ENCODE measurements at regions not wholly inside any gene's neighbourhood (a gene's known extent, or its start where the extent isn't known, plus 50 kb on each side); places are given as distances from the start of the nearest gene placed in this dataset.

GRCh38 chr14:81890020-81890419 lies 356.4 kb upstream of the SEL1L start:
- Histone ChIP-seq H3K9me3 (no peaks in the 10 kb centered on the region), H3K36me3 (no peaks in the 10 kb centered on the region), H3K27ac (no peak overlapping the region), H3K27me3 (no peaks in the 10 kb centered on the region), H3K4me3 (no peak overlapping the region), H3K4me1 (no peaks in the 10 kb centered on the region)
- 17 to 38% methylated on average over 1 of the region's 1 CpG for WGBS, 2 donors (ENCODE audit: low coverage in 1 of 2)
- no peak for DNase-seq
- no peak for TF ChIP-seq EP300 (IDR thresholded peaks at IDR 0.05; ENCODE audit: low read depth)
- TF ChIP-seq CTCF (IDR thresholded peaks at IDR 0.05) = no peak
- TF ChIP-seq POLR2AphosphoS5 (IDR thresholded peaks at IDR 0.05) = no peak
- TF ChIP-seq POLR2A (IDR thresholded peaks at IDR 0.05) = no peak
- intact Hi-C loops (cut with DNase I; ENCODE audit: low total_unique reads) = no loop called here
- in situ Hi-C loops (cut with MboI; ENCODE audit: low pct_ligation_motif_present in 1 of 4, low pct_unique_long_range_greater_than_20kb in 1 of 4, low sequenced_read_pairs in 3 of 4) = no loop called here

- intact Hi-C loops (cut with DNase I; ENCODE audit: low total_unique reads) = no loop called here
- no peaks in the 10 kb centered on the region for H3K27me3 ChIP-seq
- no peak overlapping the region for H3K27ac ChIP-seq
- no peaks in the 10 kb centered on the region for H3K4me1 ChIP-seq
- no peak for TF ChIP-seq POLR2AphosphoS5 (IDR thresholded peaks at IDR 0.05)
- no peak for TF ChIP-seq POLR2A (IDR thresholded peaks at IDR 0.05)
- no peak for TF ChIP-seq EP300 (IDR thresholded peaks at IDR 0.05; ENCODE audit: low read depth)
- no peak for TF ChIP-seq CTCF (IDR thresholded peaks at IDR 0.05)
- in situ Hi-C loops (cut with MboI; ENCODE audit: low pct_ligation_motif_present in 1 of 4, low pct_unique_long_range_greater_than_20kb in 1 of 4, low sequenced_read_pairs in 3 of 4) = no loop called here
- H3K9me3 ChIP-seq = peaks cover 3 to 17% of the 10 kb centered on the region in 2 donors
- no peak overlapping the region for H3K4me3 ChIP-seq
- no peak for DNase-seq
- H3K36me3 ChIP-seq = no peaks in the 10 kb centered on the region
- 83% methylated on average over 4 of the region's 5 CpGs; no CpG with 5 or more reads in 1 of the 2 donors for WGBS, 2 donors (ENCODE audit: low coverage in 1 of 2)
Measured at GRCh38 chr14:81903477-81903876, 369.8 kb upstream of the SEL1L start.

GRCh38 chr14:81927070-81927469 lies 393.4 kb upstream of the SEL1L start:
- no peak for DNase-seq
- H3K36me3 ChIP-seq = no peaks in the 10 kb centered on the region
- WGBS, 2 donors (ENCODE audit: low coverage in 1 of 2) = 14% methylated on average over 1 of the region's 1 CpG
- no peaks in the 10 kb centered on the region for H3K27me3 ChIP-seq
- in situ Hi-C loops (cut with MboI; ENCODE audit: low pct_ligation_motif_present in 1 of 4, low pct_unique_long_range_greater_than_20kb in 1 of 4, low sequenced_read_pairs in 3 of 4) = no loop called here
- H3K9me3 ChIP-seq = no peaks in the 10 kb centered on the region
- no peak overlapping the region for H3K27ac ChIP-seq
- no peak for TF ChIP-seq EP300 (IDR thresholded peaks at IDR 0.05; ENCODE audit: low read depth)
- TF ChIP-seq POLR2A (IDR thresholded peaks at IDR 0.05) = no peak
- no peak for TF ChIP-seq POLR2AphosphoS5 (IDR thresholded peaks at IDR 0.05)
- TF ChIP-seq CTCF (IDR thresholded peaks at IDR 0.05) = no peak
- no peaks in the 10 kb centered on the region for H3K4me1 ChIP-seq
- intact Hi-C loops (cut with DNase I; ENCODE audit: low total_unique reads) = no loop called here
- H3K4me3 ChIP-seq = no peak overlapping the region

GRCh38 chr14:81931828-81932227 lies 398.2 kb upstream of the SEL1L start:
- WGBS, 2 donors (ENCODE audit: low coverage in 1 of 2) = 40 to 53% methylated on average over 1 of the region's 1 CpG
- intact Hi-C loops (cut with DNase I; ENCODE audit: low total_unique reads) = no loop called here
- in situ Hi-C loops (cut with MboI; ENCODE audit: low pct_ligation_motif_present in 1 of 4, low pct_unique_long_range_greater_than_20kb in 1 of 4, low sequenced_read_pairs in 3 of 4) = no loop called here
- no peaks in the 10 kb centered on the region for H3K36me3 ChIP-seq
- no peaks in the 10 kb centered on the region for H3K4me1 ChIP-seq
- H3K4me3 ChIP-seq = no peak overlapping the region
- no peaks in the 10 kb centered on the region for H3K27me3 ChIP-seq
- DNase-seq = no peak
- TF ChIP-seq EP300 (IDR thresholded peaks at IDR 0.05; ENCODE audit: low read depth) (no peak), POLR2AphosphoS5 (IDR thresholded peaks at IDR 0.05) (no peak), CTCF (IDR thresholded peaks at IDR 0.05) (no peak), POLR2A (IDR thresholded peaks at IDR 0.05) (no peak)
- no peak overlapping the region for H3K27ac ChIP-seq
- H3K9me3 ChIP-seq = no peaks in the 10 kb centered on the region

All from transverse colon (tissue), 4 donors.